ENCODE measurements at regions not wholly inside any gene's neighbourhood (a gene's known extent, or its start where the extent isn't known, plus 50 kb on each side); places are given as distances from the start of the nearest gene placed in this dataset.

- no peak for TF ChIP-seq EZH2 (IDR thresholded peaks at IDR 0.05; ENCODE audit: borderline replicate concordance, low read depth, low read length, poor library complexity, severe bottlenecking)
- TF ChIP-seq CTCF (conservative IDR thresholded peaks at IDR 0.05; ENCODE audit: low read depth, low read length): no peak
Observed at GRCh38 chr3:144343343-144343742, 371.7 kb downstream of the DIPK2A start.

Measured in A673 (cell line).